Gastroesophageal sphincter (tissue), 4 donors: ENCODE measurements at regions not wholly inside any gene's neighbourhood (a gene's known extent, or its start where the extent isn't known, plus 50 kb on each side); places are given as distances from the start of the nearest gene placed in this dataset.

Experiments
- ATAC-seq: fragments of 150-250 bp; one replicate; pipeline ENCODE4 v1.9.1; 2016; ENCODE audit warnings: mild to moderate bottlenecking, moderate library complexity
- H3K27ac ChIP-seq, 4 donors: fragments of 200-600 bp; sonication (generic) in 3 of 4; 1 replicate in 3 of 4; 2 replicates in 1 of 4; pipeline ENCODE4 v1.5.1; 2016 to 2019
- H3K27me3 ChIP-seq: fragments of 200-600 bp; sonication (generic); one replicate; pipeline ENCODE4 v1.5.1; 2019
- H3K36me3 ChIP-seq, 2 donors: fragments of 200-600 bp; sonication (generic); one replicate each; pipeline ENCODE4 v1.5.1; 2019; ENCODE audit warnings: control low read depth in 1 of 2
- H3K4me1 ChIP-seq, 3 donors: fragments of 200-600 bp; sonication (generic); 1 replicate in 2 of 3; 2 replicates in 1 of 3; pipeline ENCODE4 v1.5.1; 2016 to 2019; ENCODE audit warnings: control low read depth in 2 of 3
- H3K4me3 ChIP-seq, 2 donors: fragments of 200-600 bp; sonication (generic); one replicate each; pipeline ENCODE4 v1.5.1; 2019; ENCODE audit warnings: mild to moderate bottlenecking in 1 of 2, moderate library complexity in 1 of 2
- H3K9me3 ChIP-seq, 3 donors: fragments of 200-600 bp; sonication (generic); one replicate each; pipeline ENCODE4 v1.5.1; 2017 to 2019; ENCODE audit warnings: control low read depth in 2 of 3
- EP300 ChIP-seq: sonication (generic); formaldehyde crosslinking; IDR thresholded peaks from one replicate; pipeline ENCODE4 v1.6.1; 2017; ENCODE audit warnings: antibody characterized with exemption, mild to moderate bottlenecking
- POLR2A ChIP-seq, 2 donors: fragments of 450-650 bp; IDR thresholded peaks; one replicate each; pipeline ENCODE4 v1.6.1; 2017; ENCODE audit warnings: antibody characterized with exemption in 2 of 2, mild to moderate bottlenecking in 2 of 2, moderate library complexity in 1 of 2
- POLR2AphosphoS5 ChIP-seq: sonication (generic); formaldehyde crosslinking; IDR thresholded peaks from one replicate; pipeline ENCODE4 v1.6.1; 2017; ENCODE audit warnings: antibody characterized with exemption
- WGBS, 2 donors: methylation state at CpG; one replicate each; pipeline ENCODE4 v1.1.5; 2018; ENCODE audit warnings: low coverage in 1 of 2; 5-methylcytosine and 5-hydroxymethylcytosine counted together
- TF ChIP-seq, protein P1 (sequence below), 4 experiments: fragments of 200-600 bp in 2 of 4; fragments of 450-650 bp in 2 of 4; sonication (generic) in 1 of 4; IDR thresholded peaks; one replicate each; pipeline ENCODE4 v1.5.1; 2017 to 2019; ENCODE audit warnings: antibody characterized with exemption in 4 of 4, mild to moderate bottlenecking in 2 of 4, moderate library complexity in 2 of 4

DNA sequence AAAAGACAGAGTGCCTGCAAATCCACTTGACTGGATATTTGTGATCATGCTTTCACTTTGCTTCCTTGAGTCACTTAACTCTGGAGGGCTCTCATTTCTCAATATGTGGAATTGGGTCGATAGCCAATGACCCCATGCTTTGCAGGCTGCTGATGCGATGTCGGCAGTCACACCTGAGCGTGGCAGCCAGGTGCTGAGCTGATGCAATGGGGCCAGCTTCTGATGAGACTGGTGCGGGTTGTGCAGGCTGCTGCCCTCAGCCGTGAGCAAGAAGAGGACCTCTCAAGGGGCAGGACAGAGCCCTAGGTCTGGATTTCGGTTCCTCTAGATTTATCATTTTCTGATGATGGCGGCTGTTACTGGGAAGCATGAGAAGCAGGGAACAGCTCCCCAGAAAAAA lies 334.1 kb downstream of the TEX29 start:
- TF ChIP-seq EP300 = no peak
- TF ChIP-seq, protein P1, sequence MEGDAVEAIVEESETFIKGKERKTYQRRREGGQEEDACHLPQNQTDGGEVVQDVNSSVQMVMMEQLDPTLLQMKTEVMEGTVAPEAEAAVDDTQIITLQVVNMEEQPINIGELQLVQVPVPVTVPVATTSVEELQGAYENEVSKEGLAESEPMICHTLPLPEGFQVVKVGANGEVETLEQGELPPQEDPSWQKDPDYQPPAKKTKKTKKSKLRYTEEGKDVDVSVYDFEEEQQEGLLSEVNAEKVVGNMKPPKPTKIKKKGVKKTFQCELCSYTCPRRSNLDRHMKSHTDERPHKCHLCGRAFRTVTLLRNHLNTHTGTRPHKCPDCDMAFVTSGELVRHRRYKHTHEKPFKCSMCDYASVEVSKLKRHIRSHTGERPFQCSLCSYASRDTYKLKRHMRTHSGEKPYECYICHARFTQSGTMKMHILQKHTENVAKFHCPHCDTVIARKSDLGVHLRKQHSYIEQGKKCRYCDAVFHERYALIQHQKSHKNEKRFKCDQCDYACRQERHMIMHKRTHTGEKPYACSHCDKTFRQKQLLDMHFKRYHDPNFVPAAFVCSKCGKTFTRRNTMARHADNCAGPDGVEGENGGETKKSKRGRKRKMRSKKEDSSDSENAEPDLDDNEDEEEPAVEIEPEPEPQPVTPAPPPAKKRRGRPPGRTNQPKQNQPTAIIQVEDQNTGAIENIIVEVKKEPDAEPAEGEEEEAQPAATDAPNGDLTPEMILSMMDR (IDR thresholded peaks at IDR 0.05) = no peak
- no peak for TF ChIP-seq POLR2A (IDR thresholded peaks at IDR 0.05)
- TF ChIP-seq POLR2AphosphoS5 = no peak
- H3K36me3 ChIP-seq = no peaks in the 10 kb centered on the region
- H3K27ac ChIP-seq = no peak overlapping the region
- peaks cover 38% of the 10 kb centered on the region for H3K27me3 ChIP-seq
- no peaks in the 10 kb centered on the region for H3K9me3 ChIP-seq
- no peak overlapping the region for H3K4me3 ChIP-seq
- WGBS, 2 donors = 90% methylated on average over 5 of the region's 8 CpGs
- no peak for ATAC-seq
- peaks cover 0 to 3% (median 0%) of the 10 kb centered on the region in 3 donors for H3K4me1 ChIP-seq

DNA sequence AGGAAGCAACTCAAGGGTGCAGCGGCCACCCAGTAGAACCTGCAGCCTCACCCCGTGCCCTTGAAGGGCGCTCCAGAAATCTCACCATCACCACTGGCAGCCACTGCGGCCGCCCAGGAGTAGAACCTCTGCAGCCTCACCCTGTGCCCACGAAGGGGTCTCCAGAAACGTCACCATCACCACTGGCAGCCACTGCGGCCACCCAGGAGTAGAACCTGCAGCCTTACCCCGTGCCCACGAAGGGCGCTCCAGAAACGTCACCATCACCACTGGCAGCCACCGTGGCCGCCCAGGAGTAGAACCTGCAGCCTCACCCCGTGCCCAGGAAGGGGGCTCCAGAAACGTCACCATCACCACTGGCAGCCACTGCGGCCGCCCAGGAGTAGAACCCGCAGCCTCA lies 336.0 kb downstream of the TEX29 start:
- H3K4me1 ChIP-seq = peaks cover 0 to 6% (median 3%) of the 10 kb centered on the region in 3 donors
- TF ChIP-seq POLR2A (IDR thresholded peaks at IDR 0.05) (no peak), POLR2AphosphoS5 (no peak), EP300 (no peak)
- TF ChIP-seq, protein P1 (IDR thresholded peaks at IDR 0.05) = no peak
- H3K27me3 ChIP-seq = peaks cover 30% of the 10 kb centered on the region
- no peak overlapping the region for H3K4me3 ChIP-seq
- H3K36me3 ChIP-seq = no peaks in the 10 kb centered on the region
- no peak for ATAC-seq
- H3K27ac ChIP-seq = no peak overlapping the region
- no peaks in the 10 kb centered on the region for H3K9me3 ChIP-seq
- 50 to 96% methylated on average over 2 to 5 of the region's 19 CpGs for WGBS, 2 donors

DNA sequence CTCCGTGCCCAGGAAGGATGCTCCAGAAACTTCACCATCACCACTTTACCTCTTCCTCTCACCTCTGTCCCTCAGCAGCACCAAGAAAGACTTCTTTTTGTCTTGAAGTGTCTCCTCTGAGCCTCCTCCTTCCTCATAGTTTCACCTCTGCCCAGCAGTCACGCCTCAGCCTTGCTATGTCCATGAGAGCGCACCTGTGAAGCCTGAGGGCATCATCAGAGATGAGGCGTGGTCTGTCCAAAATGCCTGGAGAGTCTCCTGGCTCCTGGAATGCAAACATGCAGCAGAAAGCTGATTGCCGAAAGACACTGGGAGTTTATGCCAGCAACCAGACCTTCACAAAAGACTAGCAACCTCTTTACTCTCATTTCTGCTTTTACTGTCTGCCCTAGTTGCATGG lies 336.6 kb downstream of the TEX29 start:
- WGBS, 2 donors = 81% methylated on average over 3 of the region's 5 CpGs; no CpG with 5 or more reads in 1 of the 2 donors
- ATAC-seq = no peak
- no peak overlapping the region for H3K27ac ChIP-seq
- peaks cover 29% of the 10 kb centered on the region for H3K27me3 ChIP-seq
- peaks cover 0 to 6% (median 3%) of the 10 kb centered on the region in 3 donors for H3K4me1 ChIP-seq
- H3K36me3 ChIP-seq = no peaks in the 10 kb centered on the region
- no peak overlapping the region for H3K4me3 ChIP-seq
- H3K9me3 ChIP-seq = no peaks in the 10 kb centered on the region
- TF ChIP-seq POLR2A (IDR thresholded peaks at IDR 0.05) (no peak), POLR2AphosphoS5 (no peak), EP300 (no peak)
- TF ChIP-seq, protein P1 (IDR thresholded peaks at IDR 0.05) = no peak

DNA sequence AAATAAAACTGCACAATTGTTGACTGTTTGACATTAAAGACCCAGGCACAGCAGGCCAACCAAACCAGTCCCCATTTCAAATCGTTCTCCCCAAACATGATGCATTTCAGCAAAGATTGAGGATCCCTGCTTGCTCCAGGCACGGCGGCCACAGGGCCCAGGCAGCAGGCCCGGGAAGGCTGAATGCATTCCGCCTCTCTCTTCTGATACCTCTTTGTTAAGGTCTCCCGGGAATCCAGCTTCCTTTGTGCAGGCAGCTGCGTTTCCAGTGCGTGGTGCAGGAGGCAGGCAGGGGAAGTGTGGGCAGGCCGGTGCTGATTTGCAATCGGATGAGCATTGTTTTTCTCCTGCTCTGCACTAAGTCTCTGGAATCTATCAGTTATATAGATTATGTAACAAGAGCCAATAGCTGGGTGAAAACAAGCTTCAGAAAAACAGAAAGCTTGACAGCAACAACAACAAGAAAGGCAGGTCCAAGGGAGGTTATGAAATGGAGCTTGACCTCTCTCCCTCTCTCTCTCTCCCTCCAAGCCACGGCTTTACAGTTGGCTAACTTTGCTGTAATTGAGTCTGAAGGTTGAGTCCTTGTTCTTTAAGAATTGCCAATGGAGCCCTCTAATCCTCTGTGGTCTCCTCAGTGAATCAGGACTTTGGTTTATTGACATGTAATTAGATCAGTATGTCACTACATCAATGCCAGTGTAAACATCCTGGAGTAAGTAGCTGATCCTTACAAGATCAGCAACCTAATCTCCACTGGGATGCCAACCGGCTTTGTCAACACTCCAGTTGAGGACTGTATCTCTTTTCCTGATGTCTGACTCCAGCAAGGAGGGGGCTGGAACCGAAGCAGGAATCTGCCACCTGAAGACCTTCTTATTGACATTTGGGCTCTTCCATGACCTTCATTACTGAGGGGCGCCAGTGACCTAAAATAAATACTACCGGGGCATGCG lies 338.0 kb downstream of the TEX29 start:
- Histone ChIP-seq H3K27me3 (peaks cover 20% of the 10 kb centered on the region), H3K36me3 (no peaks in the 10 kb centered on the region), H3K4me1 (peaks cover 0 to 10% (median 3%) of the 10 kb centered on the region in 3 donors), H3K27ac (no peak overlapping the region), H3K9me3 (no peaks in the 10 kb centered on the region), H3K4me3 (no peak overlapping the region)
- no peak for TF ChIP-seq POLR2AphosphoS5
- no peak for TF ChIP-seq EP300
- no peak for TF ChIP-seq POLR2A (IDR thresholded peaks at IDR 0.05)
- TF ChIP-seq, protein P1 (IDR thresholded peaks at IDR 0.05) = no peak
- no peak for ATAC-seq
- 54 to 78% methylated on average over 8 to 9 of the region's 16 CpGs for WGBS, 2 donors
